Vagina (tissue), 2 donors: ENCODE measurements at regions not wholly inside any gene's neighbourhood (a gene's known extent, or its start where the extent isn't known, plus 50 kb on each side); places are given as distances from the start of the nearest gene placed in this dataset.

Experiments used
- DNase-seq, 2 donors: peaks; one replicate each; pipeline ENCODE4 v3.0.0-alpha.2; 2017; ENCODE audit errors: extremely low spot score in 2 of 2
- H3K27ac ChIP-seq: fragments of 200-600 bp; sonication (generic); one replicate; pipeline ENCODE4 v1.5.1; 2019
- H3K27me3 ChIP-seq: fragments of 200-600 bp; sonication (generic); one replicate; pipeline ENCODE4 v1.5.1; 2019
- H3K36me3 ChIP-seq, 2 donors: fragments of 200-600 bp; sonication (generic); one replicate each; pipeline ENCODE4 v1.5.1; 2017 to 2019
- H3K4me1 ChIP-seq: fragments of 200-600 bp; sonication (generic); one replicate; pipeline ENCODE4 v1.5.1; 2019
- H3K4me3 ChIP-seq, 2 donors: fragments of 200-600 bp; sonication (generic); 1 replicate in 1 of 2; 2 replicates in 1 of 2; pipeline ENCODE4 v1.5.1; 2016 to 2019
- H3K9me3 ChIP-seq: fragments of 200-600 bp; sonication (generic); one replicate; pipeline ENCODE4 v1.5.1; 2019
- POLR2A ChIP-seq, 2 donors: fragments of 450-650 bp; IDR thresholded peaks; one replicate each; pipeline ENCODE4 v1.6.1; 2017; ENCODE audit warnings: antibody characterized with exemption in 2 of 2, mild to moderate bottlenecking in 2 of 2, moderate library complexity in 2 of 2
- POLR2AphosphoS5 ChIP-seq, 2 donors: sonication (generic); formaldehyde crosslinking; IDR thresholded peaks; one replicate each; pipeline ENCODE4 v1.9.0; 2017; ENCODE audit warnings: antibody characterized with exemption in 2 of 2, mild to moderate bottlenecking in 2 of 2, low read depth in 1 of 2; ENCODE audit not compliant: insufficient read depth in 1 of 2
- intact Hi-C: fragments of 100-400 bp; cut with DNase I; formaldehyde crosslinking; loops from one replicate; pipeline ENCODE4 v1.15.1; 2023
- TF ChIP-seq, protein P1 (sequence below), 3 experiments: fragments of 450-650 bp in 2 of 3; fragments of 200-600 bp in 1 of 3; sonication (generic) in 1 of 3; IDR thresholded peaks; one replicate each; pipeline ENCODE4 v1.5.1; 2017 to 2019; ENCODE audit warnings: antibody characterized with exemption in 3 of 3, mild to moderate bottlenecking in 2 of 3, moderate library complexity in 2 of 3

DNA sequence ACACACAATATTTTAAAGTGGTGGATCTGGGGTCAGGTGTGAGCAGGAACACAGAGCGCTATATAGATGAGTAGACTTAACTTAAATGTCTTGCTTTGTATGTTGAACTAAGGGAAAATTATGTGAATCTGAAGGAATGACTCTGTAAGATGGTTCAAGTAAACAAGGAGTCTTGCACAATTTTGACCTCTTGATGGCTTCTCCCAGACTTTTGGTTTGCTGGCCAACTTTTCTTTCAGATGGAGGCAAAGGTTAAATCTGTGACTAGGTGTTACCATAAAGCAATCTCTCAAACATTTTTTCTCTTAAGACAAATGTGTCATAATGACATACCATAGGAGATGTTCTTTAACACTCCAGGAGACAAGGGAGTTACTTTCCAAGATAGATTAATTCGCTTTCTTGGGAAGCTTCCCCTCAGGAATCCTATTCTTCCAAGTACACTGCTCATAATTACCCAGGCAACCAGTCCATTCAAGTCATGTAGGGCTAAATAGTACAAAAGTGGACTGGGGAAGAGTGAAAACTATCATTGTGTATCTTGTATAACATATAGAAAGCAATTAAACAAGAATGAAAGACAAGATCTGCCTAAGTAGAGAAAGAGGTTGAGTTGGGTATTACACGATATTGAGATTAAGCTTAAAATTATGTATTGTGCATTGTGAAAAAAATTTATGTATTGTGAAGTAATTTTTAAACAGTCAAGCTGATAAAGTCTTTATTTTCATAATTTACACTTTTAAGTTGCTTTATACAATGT, 60.3 kb upstream of the SLC27A6 start:
- TF ChIP-seq POLR2AphosphoS5 (IDR thresholded peaks at IDR 0.05; ENCODE audit: insufficient read depth in 1 of 2, low read depth in 1 of 2) (no peak), POLR2A (IDR thresholded peaks at IDR 0.05) (no peak)
- TF ChIP-seq, protein P1, sequence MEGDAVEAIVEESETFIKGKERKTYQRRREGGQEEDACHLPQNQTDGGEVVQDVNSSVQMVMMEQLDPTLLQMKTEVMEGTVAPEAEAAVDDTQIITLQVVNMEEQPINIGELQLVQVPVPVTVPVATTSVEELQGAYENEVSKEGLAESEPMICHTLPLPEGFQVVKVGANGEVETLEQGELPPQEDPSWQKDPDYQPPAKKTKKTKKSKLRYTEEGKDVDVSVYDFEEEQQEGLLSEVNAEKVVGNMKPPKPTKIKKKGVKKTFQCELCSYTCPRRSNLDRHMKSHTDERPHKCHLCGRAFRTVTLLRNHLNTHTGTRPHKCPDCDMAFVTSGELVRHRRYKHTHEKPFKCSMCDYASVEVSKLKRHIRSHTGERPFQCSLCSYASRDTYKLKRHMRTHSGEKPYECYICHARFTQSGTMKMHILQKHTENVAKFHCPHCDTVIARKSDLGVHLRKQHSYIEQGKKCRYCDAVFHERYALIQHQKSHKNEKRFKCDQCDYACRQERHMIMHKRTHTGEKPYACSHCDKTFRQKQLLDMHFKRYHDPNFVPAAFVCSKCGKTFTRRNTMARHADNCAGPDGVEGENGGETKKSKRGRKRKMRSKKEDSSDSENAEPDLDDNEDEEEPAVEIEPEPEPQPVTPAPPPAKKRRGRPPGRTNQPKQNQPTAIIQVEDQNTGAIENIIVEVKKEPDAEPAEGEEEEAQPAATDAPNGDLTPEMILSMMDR (IDR thresholded peaks at IDR 0.05): no peak
- intact Hi-C loops: loop anchor here (5.0 kb wide), 1 partner anchor 862 kb away; no protein-coding TSS in a partner anchor

GRCh38 chr5:128905568-128906110, 59.6 kb upstream of the SLC27A6 start:
- H3K27ac ChIP-seq: no peak overlapping the region
- H3K27me3 ChIP-seq: no peaks in the 10 kb centered on the region
- H3K4me1 ChIP-seq: no peaks in the 10 kb centered on the region
- no peak overlapping the region for H3K4me3 ChIP-seq
- no peak for DNase-seq
- TF ChIP-seq, protein P1 (IDR thresholded peaks at IDR 0.05): peak; percentile 48 to 69 (median 56)
- TF ChIP-seq POLR2A (IDR thresholded peaks at IDR 0.05): no peak
- H3K9me3 ChIP-seq: no peaks in the 10 kb centered on the region
- H3K36me3 ChIP-seq: no peaks in the 10 kb centered on the region
- intact Hi-C loops: loop anchor here (5.0 kb wide), 1 partner anchor 862 kb away; no protein-coding TSS in a partner anchor

More for the DNA sequence above, 60.3 kb upstream of the SLC27A6 start:
- Histone ChIP-seq H3K4me3 (no peak overlapping the region), H3K4me1 (no peaks in the 10 kb centered on the region), H3K27me3 (no peaks in the 10 kb centered on the region), H3K36me3 (no peaks in the 10 kb centered on the region), H3K9me3 (no peaks in the 10 kb centered on the region), H3K27ac (no peak overlapping the region)
- no peak for DNase-seq

- Histone ChIP-seq H3K27ac (no peak overlapping the region), H3K9me3 (no peaks in the 10 kb centered on the region), H3K4me1 (no peaks in the 10 kb centered on the region), H3K36me3 (no peaks in the 10 kb centered on the region), H3K27me3 (no peaks in the 10 kb centered on the region), H3K4me3 (no peak overlapping the region)
- DNase-seq: no peak
- intact Hi-C loops: no loop called here
- TF ChIP-seq, protein P1 (IDR thresholded peaks at IDR 0.05): no peak
- TF ChIP-seq POLR2AphosphoS5 (IDR thresholded peaks at IDR 0.05; ENCODE audit: insufficient read depth in 1 of 2, low read depth in 1 of 2): no peak
- no peak for TF ChIP-seq POLR2A (IDR thresholded peaks at IDR 0.05)
Observed at GRCh38 chr5:128913551-128913950, 51.7 kb upstream of the SLC27A6 start.
